ENCODE measurements at regions not wholly inside any gene's neighbourhood (a gene's known extent, or its start where the extent isn't known, plus 50 kb on each side); places are given as distances from the start of the nearest gene placed in this dataset.

DNA sequence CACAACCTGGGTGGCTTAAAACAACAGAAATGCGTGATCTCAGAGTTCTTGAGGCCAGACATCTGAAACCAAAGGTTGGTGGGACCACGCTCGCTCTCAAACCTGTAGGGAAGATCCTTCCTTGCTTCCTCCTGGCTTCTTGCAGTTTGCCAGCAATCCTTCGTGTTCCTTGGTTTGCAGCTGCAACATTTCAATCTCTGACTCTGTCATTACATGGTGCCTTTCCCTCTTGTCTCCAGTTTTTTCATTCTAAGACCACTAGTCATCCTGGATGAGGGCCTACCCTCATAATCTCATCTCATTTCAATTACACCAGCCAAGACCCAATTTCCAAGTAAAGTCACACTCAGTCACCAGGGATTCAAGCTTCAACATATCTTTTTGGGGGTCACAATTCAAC, 388.0 kb downstream of the GPM6A start:
- no peak for DNase-seq (ENCODE audit: low read depth in 4 of 4, low spot score in 3 of 4)

- no peak for DNase-seq (ENCODE audit: low read depth in 4 of 4, low spot score in 3 of 4)
Observed at GRCh38 chr4:175427751-175428150, 384.3 kb downstream of the GPM6A start.

DNA sequence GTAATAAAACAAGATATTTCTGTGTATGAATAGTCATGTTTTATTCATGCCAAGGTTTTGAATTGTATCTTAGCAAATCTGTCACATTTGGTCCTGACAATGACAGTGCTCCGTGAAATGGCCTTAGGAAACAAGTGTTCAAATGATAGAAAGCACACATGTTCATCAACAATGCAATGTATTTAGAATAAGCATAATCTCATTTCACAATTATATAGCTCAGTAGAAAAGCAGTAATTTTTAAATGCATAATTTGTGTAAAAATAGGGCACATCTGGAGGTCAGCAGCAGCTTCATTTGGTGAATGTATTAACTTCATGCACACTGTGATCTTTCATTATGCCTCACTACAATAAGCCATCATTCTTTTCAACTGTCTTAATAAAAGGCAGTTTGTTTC, 380.4 kb downstream of the GPM6A start:
- no peak for DNase-seq (ENCODE audit: low read depth in 4 of 4, low spot score in 3 of 4)

DNA sequence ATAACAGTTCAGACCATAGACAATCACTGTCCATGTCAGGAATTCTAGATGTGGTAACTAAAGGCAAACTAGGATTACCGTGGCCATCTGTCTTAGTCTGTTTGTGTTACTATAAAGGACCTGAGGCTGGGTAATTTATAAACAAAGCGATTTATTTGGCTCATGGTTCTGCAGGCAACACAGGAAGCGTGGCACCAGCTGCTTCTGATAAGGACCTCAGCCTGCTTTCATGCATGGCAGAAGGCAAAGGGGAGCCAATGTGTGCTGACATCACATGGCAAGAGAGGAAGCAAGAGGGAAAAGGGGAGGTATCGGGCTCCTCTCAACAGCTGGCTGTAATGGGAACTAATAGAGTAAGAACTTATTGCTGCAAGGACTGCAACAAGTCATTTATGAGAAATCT, 376.7 kb downstream of the GPM6A start:
- DNase-seq (ENCODE audit: low read depth in 4 of 4, low spot score in 3 of 4) = peak in 1 of 4 donors; percentile 1

DNA sequence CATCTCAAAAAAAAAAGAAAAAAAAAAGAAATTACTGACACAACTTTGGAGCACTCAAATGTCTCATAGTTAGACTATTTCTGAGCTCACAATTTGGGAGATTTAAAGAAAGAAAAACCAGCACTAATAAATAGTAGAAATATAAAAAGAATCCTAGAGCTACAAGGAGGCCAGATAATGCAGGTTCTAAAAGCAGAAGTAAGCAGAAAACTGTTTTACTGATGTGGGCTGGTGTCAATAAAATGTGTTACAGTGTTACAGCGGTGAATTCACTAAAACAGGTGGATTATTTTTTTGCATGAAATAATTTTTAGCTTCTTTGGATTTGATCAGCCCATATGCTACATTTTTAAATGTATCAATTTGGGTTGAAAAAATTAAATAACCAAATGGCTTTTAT, 375.9 kb downstream of the GPM6A start:
- DNase-seq (ENCODE audit: low read depth in 4 of 4, low spot score in 3 of 4) = no peak

DNA sequence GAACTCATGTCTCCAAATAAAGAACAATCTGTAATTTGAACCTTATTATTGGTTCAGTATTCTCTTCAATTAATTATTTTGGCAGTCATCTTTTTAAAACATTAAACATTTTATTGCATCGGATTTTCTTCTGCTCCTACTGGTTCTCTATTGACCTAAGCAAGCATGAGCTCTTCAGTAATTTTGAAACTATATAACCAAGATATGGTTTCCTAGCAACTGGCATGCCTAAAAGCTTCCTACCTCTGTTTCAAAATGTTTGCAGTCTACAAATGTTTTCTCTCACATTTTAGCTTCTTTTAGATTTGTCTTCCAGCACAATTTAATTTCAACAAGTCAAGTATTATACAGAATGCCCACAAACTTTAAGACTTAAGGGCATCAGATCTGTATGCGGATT, 371.3 kb downstream of the GPM6A start:
- no peak for DNase-seq (ENCODE audit: low read depth in 4 of 4, low spot score in 3 of 4)

DNA sequence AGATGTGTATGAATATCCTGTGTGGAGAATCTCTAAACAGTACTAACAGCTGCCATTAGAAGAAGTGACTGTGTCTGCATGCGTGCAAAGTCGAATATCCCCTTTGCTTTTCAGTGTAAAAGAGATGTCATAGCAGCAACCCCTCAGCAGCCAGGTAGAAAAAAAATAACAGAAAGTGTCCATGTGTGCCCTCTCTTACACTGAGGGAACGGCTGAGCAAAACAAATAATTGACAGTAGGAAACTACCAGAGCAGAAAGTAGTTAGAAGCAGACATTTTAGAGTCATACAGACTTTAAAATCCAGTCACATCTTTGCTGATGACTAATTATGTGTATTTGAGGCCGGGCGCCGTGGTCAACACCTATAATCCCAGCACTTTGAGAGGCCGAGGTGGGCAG, 370.8 kb downstream of the GPM6A start:
- no peak for DNase-seq (ENCODE audit: low read depth in 4 of 4, low spot score in 3 of 4)

GRCh38 chr4:175443547-175443946, 368.5 kb downstream of the GPM6A start:
- no peak for DNase-seq (ENCODE audit: low read depth in 4 of 4, low spot score in 3 of 4)

DNA sequence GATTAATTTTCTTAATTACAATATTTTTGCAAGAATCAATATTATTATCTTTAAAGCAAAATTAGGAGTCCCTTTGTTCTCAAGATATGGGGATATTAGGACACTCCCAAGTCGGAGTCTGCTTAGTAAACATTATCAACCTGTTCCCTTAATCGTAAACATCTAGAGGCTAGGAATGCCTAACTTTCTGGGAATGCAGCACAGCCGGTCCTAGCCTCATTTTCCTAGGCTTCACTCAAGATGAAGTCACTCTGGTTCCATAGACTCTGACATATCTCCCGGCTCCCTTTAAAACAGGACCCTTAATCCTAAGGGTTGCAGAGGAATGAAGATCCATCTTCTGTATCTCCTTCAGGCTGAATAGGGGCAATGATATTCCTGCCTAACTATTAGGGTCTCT, 367.6 kb downstream of the GPM6A start:
- no peak for DNase-seq (ENCODE audit: low read depth in 4 of 4, low spot score in 3 of 4)

- DNase-seq (ENCODE audit: low read depth in 4 of 4, low spot score in 3 of 4) = no peak
Observed at GRCh38 chr4:175447016-175447415, 365.0 kb downstream of the GPM6A start.

- DNase-seq (ENCODE audit: low read depth in 4 of 4, low spot score in 3 of 4) = no peak
Observed at GRCh38 chr4:175450446-175450845, 361.6 kb downstream of the GPM6A start.

GRCh38 chr4:175451238-175451965, 360.7 kb downstream of the GPM6A start:
- DNase-seq (ENCODE audit: low read depth in 4 of 4, low spot score in 3 of 4) = no peak

- DNase-seq (ENCODE audit: low read depth in 4 of 4, low spot score in 3 of 4) = no peak
Observed at GRCh38 chr4:175453456-175453855, 358.6 kb downstream of the GPM6A start.

DNA sequence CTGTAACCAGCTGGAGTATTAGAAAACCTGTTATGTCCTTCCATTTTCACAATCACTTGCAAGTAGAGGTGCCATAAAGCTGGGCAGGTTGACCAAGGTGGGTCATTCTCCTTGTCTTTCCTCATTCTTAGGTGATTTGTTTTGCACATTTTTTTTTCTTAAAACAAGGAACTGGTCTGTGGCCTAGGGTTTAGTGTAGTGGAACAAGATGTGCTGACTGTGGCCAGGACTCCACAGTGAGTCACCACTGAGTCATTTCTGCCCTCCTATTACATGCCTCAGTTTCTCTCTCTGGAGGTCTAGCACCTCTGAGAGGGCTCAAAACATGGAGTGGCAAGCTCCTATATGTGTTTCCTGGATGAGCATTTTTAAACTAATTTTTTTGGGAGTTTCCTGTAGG, 355.9 kb downstream of the GPM6A start:
- DNase-seq (ENCODE audit: low read depth in 4 of 4, low spot score in 3 of 4) = no peak

- no peak for DNase-seq (ENCODE audit: low read depth in 4 of 4, low spot score in 3 of 4)
Observed at GRCh38 chr4:175457956-175458355, 354.1 kb downstream of the GPM6A start.

GRCh38 chr4:175459571-175459970, 352.5 kb downstream of the GPM6A start:
- no peak for DNase-seq (ENCODE audit: low read depth in 4 of 4, low spot score in 3 of 4)

GRCh38 chr4:175460414-175460813, 351.6 kb downstream of the GPM6A start:
- no peak for DNase-seq (ENCODE audit: low read depth in 4 of 4, low spot score in 3 of 4)

- DNase-seq (ENCODE audit: low read depth in 4 of 4, low spot score in 3 of 4) = no peak
Observed at GRCh38 chr4:175469514-175469913, 342.6 kb downstream of the GPM6A start.

GRCh38 chr4:175470131-175470530, 341.9 kb downstream of the GPM6A start:
- DNase-seq (ENCODE audit: low read depth in 4 of 4, low spot score in 3 of 4) = no peak

- DNase-seq (ENCODE audit: low read depth in 4 of 4, low spot score in 3 of 4) = no peak
Observed at GRCh38 chr4:175480404-175480803, 331.7 kb downstream of the GPM6A start.

DNA sequence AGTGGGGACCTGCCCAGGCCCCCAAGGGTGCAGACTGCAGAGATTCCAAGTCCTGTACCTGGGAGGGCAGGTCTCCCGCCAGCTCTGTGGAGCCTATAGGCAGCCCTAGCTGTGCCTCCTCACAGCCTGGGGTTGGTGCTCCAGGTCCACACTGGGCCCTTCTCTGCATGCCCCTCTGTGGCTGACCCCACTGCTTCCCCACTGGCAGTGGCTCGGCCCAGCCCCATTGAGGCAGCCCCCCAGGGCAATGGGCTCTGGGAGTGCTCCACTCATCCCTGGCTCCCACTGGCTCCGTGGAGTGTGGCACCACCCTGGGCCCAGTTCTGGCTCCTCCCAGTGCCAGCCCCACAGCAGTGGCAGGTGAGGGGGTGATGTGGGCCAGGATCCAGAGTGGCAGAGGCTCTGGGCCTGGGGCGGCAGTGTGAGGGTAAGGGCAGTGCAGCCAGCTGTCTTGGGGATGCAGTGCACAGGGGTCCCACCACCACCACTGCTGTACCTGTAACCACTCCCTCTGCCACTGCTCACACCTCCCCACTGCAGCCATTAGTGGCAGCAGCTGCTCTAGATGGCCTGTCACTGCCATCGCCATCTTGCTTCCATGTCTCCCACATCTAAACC, 312.2 kb downstream of the GPM6A start:
- no peak for DNase-seq (ENCODE audit: low read depth in 4 of 4, low spot score in 3 of 4)

- DNase-seq (ENCODE audit: low read depth in 4 of 4, low spot score in 3 of 4) = no peak
Observed at GRCh38 chr4:175504318-175504717, 307.7 kb downstream of the GPM6A start.

GRCh38 chr4:175509320-175509719, 302.7 kb downstream of the GPM6A start:
- DNase-seq (ENCODE audit: low read depth in 4 of 4, low spot score in 3 of 4) = no peak

Measured in left renal pelvis (tissue), 4 donors.